Neuron (in vitro differentiated cells): ENCODE measurements at regions not wholly inside any gene's neighbourhood (a gene's known extent, or its start where the extent isn't known, plus 50 kb on each side); places are given as distances from the start of the nearest gene placed in this dataset.

Source experiments
- H2AFZ ChIP-seq: one replicate; pipeline ENCODE4 v1.6.1; 2013; ENCODE audit warnings: low read depth, mild to moderate bottlenecking, inconsistent platforms, low read length, moderate library complexity
- H3K27me3 ChIP-seq: one replicate; pipeline ENCODE4 v1.6.1; 2013; ENCODE audit warnings: low read length; ENCODE audit not compliant: insufficient read depth
- H3K36me3 ChIP-seq: one replicate; pipeline ENCODE4 v1.6.1; 2013; ENCODE audit warnings: low read length; ENCODE audit not compliant: insufficient read depth
- H3K4me1 ChIP-seq: one replicate; pipeline ENCODE4 v1.6.1; 2013; ENCODE audit warnings: low read length; ENCODE audit not compliant: insufficient read depth
- H3K4me3 ChIP-seq: 2 replicates; pipeline ENCODE4 v1.5.1; 2013; ENCODE audit warnings: mild to moderate bottlenecking, low read length, moderate library complexity
- H3K9me3 ChIP-seq: one replicate; pipeline ENCODE4 v1.6.1; 2013; ENCODE audit warnings: low read length

DNA sequence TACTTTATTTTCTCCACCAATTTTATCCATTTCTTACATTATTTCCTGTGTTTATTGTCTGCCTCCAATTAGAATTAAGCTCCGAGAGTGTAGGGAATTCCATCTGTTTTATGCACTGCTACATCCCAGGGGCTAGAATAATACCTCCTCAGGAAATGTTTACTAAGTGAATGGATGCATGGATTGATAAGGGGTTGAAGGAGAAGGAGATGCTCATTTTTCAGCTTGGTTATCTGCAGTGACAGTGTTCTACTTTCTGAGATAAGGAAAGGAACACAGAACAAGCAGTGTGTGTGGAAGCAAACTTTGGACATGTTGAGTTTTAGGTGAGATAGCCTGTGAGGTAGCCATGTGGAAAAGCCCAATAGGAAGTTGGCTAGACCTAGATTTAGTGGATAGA, 164.6 kb upstream of the HMGA2 start:
- peaks cover 9% of the 10 kb centered on the region for H3K4me1 ChIP-seq
- H3K36me3 ChIP-seq = no peaks in the 10 kb centered on the region
- no peak overlapping the region for H3K4me3 ChIP-seq
- H3K27me3 ChIP-seq = no peaks in the 10 kb centered on the region
- H3K9me3 ChIP-seq = no peaks in the 10 kb centered on the region
- no peak overlapping the region for H2AFZ ChIP-seq

DNA sequence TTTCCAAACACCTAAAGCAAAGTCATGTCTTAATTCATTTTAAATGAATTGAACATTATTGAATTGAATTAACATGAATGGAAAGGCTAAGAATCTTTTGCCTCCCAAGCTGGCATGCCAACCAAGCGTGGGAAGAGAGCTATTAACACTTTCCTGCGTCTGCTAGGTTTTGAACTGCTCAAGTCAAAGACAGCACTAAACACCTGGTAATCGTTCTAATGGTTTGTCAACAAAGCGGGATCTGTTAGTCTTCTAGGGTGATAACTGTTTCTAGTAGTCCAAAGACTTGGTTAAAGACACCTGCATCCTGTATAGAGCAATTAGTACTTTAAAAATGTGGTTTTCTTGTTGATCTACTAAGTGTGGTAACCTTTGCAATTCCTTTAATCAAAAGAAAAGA, 164.2 kb upstream of the HMGA2 start:
- no peak overlapping the region for H2AFZ ChIP-seq

DNA sequence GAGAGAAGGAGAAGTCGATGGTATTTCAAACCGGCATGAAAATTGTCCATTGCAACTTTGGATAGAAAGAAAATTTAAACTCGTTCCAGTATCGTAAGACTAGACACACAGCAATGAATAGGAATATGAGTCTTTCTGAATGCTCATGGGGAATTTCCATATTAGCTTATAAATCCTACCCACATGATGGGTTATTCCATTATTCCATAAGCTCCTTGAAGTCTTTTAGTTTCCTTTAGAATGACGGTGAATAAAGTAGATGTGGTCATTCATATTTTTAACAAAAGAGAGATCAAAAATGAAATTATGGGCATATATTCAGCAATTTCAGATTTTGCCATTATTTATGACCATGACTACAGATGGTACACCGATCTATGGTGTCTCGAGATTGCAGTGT, 163.4 kb upstream of the HMGA2 start:
- no peaks in the 10 kb centered on the region for H3K36me3 ChIP-seq
- H3K4me1 ChIP-seq = peaks cover 9% of the 10 kb centered on the region
- H3K9me3 ChIP-seq = peaks cover 2% of the 10 kb centered on the region
- no peak overlapping the region for H2AFZ ChIP-seq
- no peak overlapping the region for H3K4me3 ChIP-seq
- H3K27me3 ChIP-seq = no peaks in the 10 kb centered on the region

More for the DNA sequence above, 164.2 kb upstream of the HMGA2 start:
- H3K27me3 ChIP-seq = no peaks in the 10 kb centered on the region
- H3K4me1 ChIP-seq = peaks cover 9% of the 10 kb centered on the region
- no peak overlapping the region for H3K4me3 ChIP-seq
- H3K9me3 ChIP-seq = peaks cover 2% of the 10 kb centered on the region
- no peaks in the 10 kb centered on the region for H3K36me3 ChIP-seq

DNA sequence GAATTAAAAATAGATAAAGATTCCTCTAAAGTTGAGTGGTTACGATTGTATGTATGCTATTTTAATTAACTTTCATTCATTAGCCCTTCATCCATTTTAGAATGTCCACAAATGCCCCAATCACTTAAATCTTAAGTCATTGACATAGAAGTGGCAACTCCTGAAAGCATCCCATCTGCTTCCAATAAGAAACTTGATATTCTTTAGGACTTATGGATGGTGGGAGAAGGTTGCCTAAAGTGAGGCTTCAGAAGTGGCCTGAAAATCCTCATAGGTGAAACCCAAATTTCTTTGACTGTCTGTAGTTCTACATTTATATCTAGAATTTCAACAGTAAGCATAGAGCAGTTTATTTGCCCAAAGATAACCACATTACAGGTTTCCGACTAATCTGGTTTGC, 161.7 kb upstream of the HMGA2 start:
- peaks cover 2% of the 10 kb centered on the region for H3K9me3 ChIP-seq
- peaks cover under 1% of the 10 kb centered on the region for H3K4me1 ChIP-seq
- no peak overlapping the region for H2AFZ ChIP-seq
- H3K27me3 ChIP-seq = no peaks in the 10 kb centered on the region
- no peaks in the 10 kb centered on the region for H3K36me3 ChIP-seq
- no peak overlapping the region for H3K4me3 ChIP-seq

DNA sequence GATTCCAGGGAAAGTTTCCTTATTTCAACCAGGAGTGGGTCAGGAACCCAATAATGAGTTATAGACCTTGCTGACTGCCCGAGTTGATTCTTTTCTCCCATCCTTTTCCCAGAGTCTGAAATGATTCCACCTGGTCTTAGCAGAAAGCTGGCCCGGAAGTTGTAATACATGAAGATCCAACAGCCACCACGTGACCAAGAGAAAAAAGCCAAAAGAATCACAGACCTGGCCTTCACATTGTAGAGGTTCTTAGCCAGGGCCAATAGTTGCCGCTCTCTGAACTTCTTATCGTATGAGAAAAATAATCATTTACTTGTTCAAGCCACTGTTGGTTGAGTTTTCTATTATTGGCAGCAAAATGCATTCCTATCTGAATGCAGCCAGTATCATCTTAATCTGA, 161.2 kb upstream of the HMGA2 start:
- Histone ChIP-seq H2AFZ (no peak overlapping the region), H3K4me1 (peaks cover 3% of the 10 kb centered on the region), H3K36me3 (no peaks in the 10 kb centered on the region), H3K9me3 (peaks cover 2% of the 10 kb centered on the region), H3K27me3 (no peaks in the 10 kb centered on the region), H3K4me3 (no peak overlapping the region)

DNA sequence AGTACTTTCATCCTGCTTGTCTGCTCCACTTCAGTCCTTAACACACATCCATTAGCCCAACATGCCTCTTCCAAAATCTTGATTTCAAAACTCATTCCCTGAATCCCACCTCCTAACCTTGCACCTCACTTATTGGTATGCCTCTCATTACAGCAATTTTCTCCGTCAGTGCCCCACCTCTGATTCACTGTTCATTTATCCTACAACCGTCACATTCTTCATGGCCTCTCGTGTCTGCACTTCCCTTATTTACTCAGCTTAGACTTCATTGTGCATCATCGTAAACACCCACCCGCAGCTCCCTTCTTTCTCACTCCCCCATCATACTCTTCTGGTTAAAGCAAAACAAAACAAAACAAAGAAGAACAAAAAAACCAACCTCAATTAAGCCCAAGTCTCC, 160.6 kb upstream of the HMGA2 start:
- no peak overlapping the region for H2AFZ ChIP-seq
- no peaks in the 10 kb centered on the region for H3K36me3 ChIP-seq
- peaks cover 3% of the 10 kb centered on the region for H3K4me1 ChIP-seq
- H3K4me3 ChIP-seq = no peak overlapping the region
- H3K27me3 ChIP-seq = no peaks in the 10 kb centered on the region
- peaks cover 2% of the 10 kb centered on the region for H3K9me3 ChIP-seq

DNA sequence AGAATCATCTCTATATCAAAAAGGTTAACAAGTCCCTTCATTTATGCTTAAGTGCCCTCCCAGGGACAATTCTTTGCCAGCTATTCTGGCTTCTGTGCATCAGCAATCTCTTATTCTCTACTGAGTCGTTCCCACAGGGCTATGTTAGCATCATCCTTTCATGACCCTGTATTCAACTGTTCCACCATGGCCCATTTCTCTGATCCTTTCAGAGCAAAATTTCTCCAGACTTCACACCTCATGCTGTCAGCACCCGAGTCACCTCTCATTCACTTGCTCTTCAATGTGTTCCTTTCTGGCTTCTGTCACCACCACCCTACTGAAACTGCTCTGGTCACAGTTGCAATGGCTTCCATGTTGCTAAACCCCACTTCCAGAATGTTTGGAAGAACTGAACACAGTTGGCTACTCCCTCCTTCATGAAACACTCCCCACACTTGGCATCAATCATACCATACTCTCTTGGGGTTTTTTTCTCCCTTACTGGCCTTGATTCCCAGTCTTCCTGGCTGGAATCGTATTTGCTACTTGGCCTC, 159.5 kb upstream of the HMGA2 start:
- no peak overlapping the region for H3K4me3 ChIP-seq
- H3K9me3 ChIP-seq = peaks cover 2% of the 10 kb centered on the region

DNA sequence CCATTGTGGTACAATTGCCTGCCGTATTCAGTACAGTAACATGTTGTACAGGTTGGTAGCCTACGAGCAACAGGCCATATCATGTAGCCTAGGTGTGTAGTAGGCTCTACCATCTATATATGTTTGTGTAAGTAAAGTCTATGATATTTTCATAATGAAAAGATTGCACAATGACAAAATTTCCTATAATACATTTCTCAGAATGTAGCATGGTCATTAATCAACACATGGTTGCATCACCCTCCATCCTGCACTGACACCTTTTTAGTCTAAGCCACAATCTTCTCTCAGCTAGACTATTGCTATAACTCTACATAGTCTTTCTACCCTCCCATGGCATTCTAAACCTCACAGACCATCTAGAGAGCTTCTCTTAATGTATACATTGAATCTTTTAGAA, 158.5 kb upstream of the HMGA2 start:
- H3K36me3 ChIP-seq = no peaks in the 10 kb centered on the region
- no peaks in the 10 kb centered on the region for H3K27me3 ChIP-seq
- no peak overlapping the region for H2AFZ ChIP-seq
- peaks cover 2% of the 10 kb centered on the region for H3K9me3 ChIP-seq
- no peak overlapping the region for H3K4me3 ChIP-seq
- peaks cover 3% of the 10 kb centered on the region for H3K4me1 ChIP-seq

More for the DNA sequence above, 159.5 kb upstream of the HMGA2 start:
- H3K4me1 ChIP-seq = peaks cover 3% of the 10 kb centered on the region
- H2AFZ ChIP-seq = no peak overlapping the region
- no peaks in the 10 kb centered on the region for H3K27me3 ChIP-seq
- H3K36me3 ChIP-seq = no peaks in the 10 kb centered on the region

DNA sequence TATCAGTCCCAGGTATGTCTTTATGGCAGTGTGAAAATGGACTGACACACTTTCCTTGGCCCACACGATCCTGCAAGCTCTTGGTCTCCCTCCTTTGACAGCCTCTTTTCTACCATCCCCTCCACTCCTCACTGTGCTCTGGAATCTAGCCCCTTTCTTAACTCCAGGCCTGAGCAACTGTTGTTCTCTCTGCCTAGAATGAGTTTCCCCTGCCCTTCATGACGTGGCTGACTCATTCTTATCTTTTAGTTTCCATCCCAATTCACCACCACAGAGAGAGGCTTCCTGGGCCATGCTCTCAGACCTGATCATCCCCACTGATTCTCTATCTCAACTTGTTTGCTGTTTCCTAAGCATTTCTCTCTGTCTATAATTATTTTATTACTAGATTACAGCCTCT, 157.4 kb upstream of the HMGA2 start:
- Histone ChIP-seq H3K9me3 (peaks cover 2% of the 10 kb centered on the region), H2AFZ (no peak overlapping the region), H3K36me3 (no peaks in the 10 kb centered on the region)

DNA sequence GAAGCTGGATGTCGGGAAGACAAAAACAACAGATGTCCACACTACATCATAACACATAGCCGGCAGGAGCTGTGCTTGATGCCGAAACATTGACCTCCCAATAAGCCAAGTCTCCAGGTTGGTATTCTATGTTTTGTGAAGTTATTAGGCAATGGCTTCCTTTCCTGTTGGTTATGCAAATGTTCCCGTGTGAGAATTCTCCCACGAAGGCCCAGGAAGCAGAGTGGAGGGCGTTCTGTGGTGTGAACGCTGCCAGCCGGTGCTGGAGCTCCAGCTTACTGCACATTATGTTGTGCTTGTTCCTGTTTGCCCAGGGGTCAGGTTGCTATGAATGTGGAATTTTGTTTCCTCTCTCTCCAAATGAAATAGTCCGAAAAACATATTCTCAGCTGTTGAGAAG, 156.4 kb upstream of the HMGA2 start:
- no peak overlapping the region for H2AFZ ChIP-seq
- H3K36me3 ChIP-seq = no peaks in the 10 kb centered on the region
- H3K4me1 ChIP-seq = peaks cover 3% of the 10 kb centered on the region
- H3K4me3 ChIP-seq = no peak overlapping the region
- H3K9me3 ChIP-seq = peaks cover 2% of the 10 kb centered on the region
- no peaks in the 10 kb centered on the region for H3K27me3 ChIP-seq

More for the DNA sequence above, 157.4 kb upstream of the HMGA2 start:
- Histone ChIP-seq H3K4me1 (peaks cover 3% of the 10 kb centered on the region), H3K27me3 (no peaks in the 10 kb centered on the region), H3K4me3 (no peak overlapping the region)

DNA sequence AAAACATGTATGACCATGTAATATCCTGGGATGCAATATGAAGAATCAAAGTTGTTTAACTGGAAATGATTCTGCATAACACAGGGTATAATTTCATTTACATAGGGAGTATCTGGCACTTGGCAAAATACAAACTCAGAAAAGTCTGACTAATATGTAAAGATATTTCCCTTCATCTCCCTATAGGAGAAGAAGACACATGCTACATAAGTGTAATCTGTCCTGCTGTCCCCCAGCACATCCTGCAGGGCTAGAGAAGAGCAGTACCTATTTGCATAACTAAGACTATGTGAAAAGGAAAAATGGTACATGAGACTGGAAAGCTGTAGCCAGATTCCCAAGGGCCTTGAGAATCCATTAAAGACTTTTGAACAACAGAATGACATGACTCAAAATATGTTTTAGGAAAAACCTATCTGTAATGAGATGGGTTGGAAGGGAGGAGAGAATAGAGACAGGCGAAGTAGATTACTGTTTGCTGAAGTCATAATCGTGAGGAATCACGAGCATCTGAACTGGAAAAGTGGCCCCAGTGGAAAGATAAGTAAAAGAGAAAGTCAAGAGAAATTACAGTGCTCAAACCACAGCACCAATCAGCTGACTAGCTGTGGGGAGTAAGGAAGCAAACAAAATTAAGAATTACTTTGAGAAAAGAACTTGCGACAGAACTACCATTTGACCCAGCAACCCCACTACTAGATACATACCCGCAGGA, 155.1 kb upstream of the HMGA2 start:
- peaks cover 3% of the 10 kb centered on the region for H3K4me1 ChIP-seq
- no peaks in the 10 kb centered on the region for H3K27me3 ChIP-seq
- no peak overlapping the region for H2AFZ ChIP-seq
- H3K36me3 ChIP-seq = no peaks in the 10 kb centered on the region
- H3K9me3 ChIP-seq = peaks cover 2% of the 10 kb centered on the region
- H3K4me3 ChIP-seq = no peak overlapping the region

DNA sequence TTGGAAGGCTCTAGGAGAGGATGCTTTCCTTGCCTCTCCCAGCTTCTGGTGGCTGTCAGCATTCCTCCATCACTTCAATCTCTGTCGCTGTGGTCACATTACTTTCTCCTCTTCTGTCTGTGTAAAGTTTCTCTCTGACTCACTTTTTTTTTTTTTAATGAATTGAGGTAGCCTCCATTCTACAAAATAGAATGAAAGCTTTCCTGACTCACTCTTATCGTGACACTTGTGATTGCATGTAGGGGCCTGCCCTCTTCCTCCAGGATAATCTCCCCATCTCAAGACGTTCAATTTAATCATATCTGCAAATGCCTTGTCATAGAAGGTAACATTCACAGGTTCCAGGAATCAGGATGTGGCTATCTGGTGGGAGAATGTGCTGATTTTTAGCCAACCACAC, 153.5 kb upstream of the HMGA2 start:
- Histone ChIP-seq H3K36me3 (no peaks in the 10 kb centered on the region), H3K4me1 (peaks cover 3% of the 10 kb centered on the region), H3K27me3 (no peaks in the 10 kb centered on the region), H3K9me3 (no peaks in the 10 kb centered on the region), H3K4me3 (no peak overlapping the region), H2AFZ (no peak overlapping the region)

DNA sequence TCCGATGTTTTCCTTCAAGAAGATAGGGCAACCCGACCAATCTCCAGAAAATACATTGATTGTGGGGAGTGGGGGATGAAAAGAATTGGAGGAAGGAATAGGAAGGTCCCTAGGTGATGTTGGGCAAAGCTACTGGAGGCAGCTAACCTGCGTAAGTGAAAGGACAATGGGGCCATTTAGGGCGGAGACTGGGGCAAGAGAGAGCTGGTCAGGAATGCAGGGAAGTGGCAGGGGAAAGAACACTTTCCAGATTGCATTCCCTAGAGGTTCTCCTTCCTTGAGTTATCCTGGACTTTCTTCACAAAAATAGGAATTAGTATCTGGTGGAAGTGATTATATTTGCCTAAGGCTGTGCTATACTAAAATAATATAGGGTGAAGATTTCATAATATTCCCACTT, 151.8 kb upstream of the HMGA2 start:
- H3K9me3 ChIP-seq = no peaks in the 10 kb centered on the region
- H3K4me1 ChIP-seq = peaks cover 3% of the 10 kb centered on the region
- H3K36me3 ChIP-seq = no peaks in the 10 kb centered on the region
- no peaks in the 10 kb centered on the region for H3K27me3 ChIP-seq
- H2AFZ ChIP-seq = no peak overlapping the region
- no peak overlapping the region for H3K4me3 ChIP-seq
